Aorta (tissue), 5 donors: ENCODE measurements at regions not wholly inside any gene's neighbourhood (a gene's known extent, or its start where the extent isn't known, plus 50 kb on each side); places are given as distances from the start of the nearest gene placed in this dataset.

Experiments used
- ATAC-seq: fragments of 200-7000 bp; cut with Tn5 transposase; one replicate; pipeline ENCODE4 v1.9.1; 2022; ENCODE audit warnings: moderate library complexity; ENCODE audit not compliant: low FRiP score
- DNase-seq, 2 donors: peaks; one replicate each; pipeline ENCODE4 v3.0.0-alpha.2; 2020
- H3K27ac ChIP-seq, 2 donors: one replicate each; pipeline ENCODE4 v1.5.1; 2013; ENCODE audit warnings: low read length in 2 of 2, mild to moderate bottlenecking in 2 of 2, moderate library complexity in 2 of 2, control low read depth in 1 of 2, inconsistent platforms in 1 of 2, low read depth in 1 of 2
- H3K27me3 ChIP-seq, 2 donors: one replicate each; pipeline ENCODE4 v1.6.1; 2013; ENCODE audit warnings: control low read depth in 1 of 2, low read length in 1 of 2, mild to moderate bottlenecking in 1 of 2, moderate library complexity in 1 of 2; ENCODE audit not compliant: insufficient read depth in 2 of 2, control insufficient read depth in 1 of 2
- H3K36me3 ChIP-seq, 2 donors: one replicate each; pipeline ENCODE4 v1.6.1; 2013; ENCODE audit warnings: control low read depth in 1 of 2, low read length in 1 of 2, mild to moderate bottlenecking in 1 of 2; ENCODE audit not compliant: insufficient read depth in 2 of 2, control insufficient read depth in 1 of 2
- H3K4me1 ChIP-seq, 2 donors: one replicate each; pipeline ENCODE4 v1.6.1; 2013; ENCODE audit warnings: low read length in 2 of 2, control low read depth in 1 of 2, mild to moderate bottlenecking in 1 of 2, moderate library complexity in 1 of 2; ENCODE audit not compliant: insufficient read depth in 2 of 2, control insufficient read depth in 1 of 2
- H3K4me3 ChIP-seq, 2 donors: one replicate each; pipeline ENCODE4 v1.5.1; 2013; ENCODE audit warnings: low read length in 2 of 2, control low read depth in 1 of 2, mild to moderate bottlenecking in 1 of 2
- H3K9me3 ChIP-seq: one replicate; pipeline ENCODE4 v1.6.1; 2013; ENCODE audit warnings: mild to moderate bottlenecking, low read length; ENCODE audit not compliant: control insufficient read depth
- WGBS, 2 donors: extraction: QIAGEN DNeasy Blood & Tissue Kit; methylation state at CpG; one replicate each; pipeline ENCODE4 v1.1.7; 2013; 5-methylcytosine and 5-hydroxymethylcytosine counted together
- intact Hi-C, 2 donors: fragments of 100-400 bp; cut with DNase I; formaldehyde crosslinking; loops; one replicate each; pipeline versions ENCODE4 v1.14.2 to v1.15.0; 2022
- donor health status: healthy with polysubstance abuse.
- donor health status: Bipolar disorder and iron deficiency.
- donor health status: DM: no; HTN: no; CAD: no.
- donor health status: DM: no; HTN: no; CAD: no.
- donor health status: DM: yes; HTN: yes; CAD: no.

DNA sequence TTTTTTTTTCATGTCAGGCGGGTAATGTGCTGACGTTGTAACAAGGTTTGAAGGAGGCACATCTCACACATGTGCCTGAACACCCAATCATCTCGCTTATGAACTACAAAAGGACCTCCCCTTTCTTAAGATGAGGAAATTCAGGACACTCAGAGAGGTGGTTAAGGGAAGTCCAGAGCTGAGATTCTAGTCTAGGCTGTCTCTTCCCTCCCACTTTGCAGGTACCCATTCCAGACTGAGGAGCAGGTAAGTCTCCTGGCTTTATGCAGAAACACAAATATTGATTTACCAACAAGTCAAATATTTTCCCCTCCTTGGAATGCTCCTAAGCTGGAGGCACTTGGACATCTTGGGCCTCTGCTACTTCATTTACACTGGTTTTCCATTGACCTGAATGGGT lies 122.9 kb upstream of the CADM1 start:
- Histone ChIP-seq H3K27ac (no peak overlapping the region), H3K4me1 (peaks cover 0 to 5% of the 10 kb centered on the region in 2 donors), H3K27me3 (no peaks in the 10 kb centered on the region), H3K36me3 (no peaks in the 10 kb centered on the region), H3K9me3 (no peaks in the 10 kb centered on the region), H3K4me3 (no peak overlapping the region)
- ATAC-seq (no peak), DNase-seq (no peak)
- WGBS, 2 donors = 84 to 93% methylated on average over 3 of the region's 3 CpGs
- intact Hi-C loops = no loop called here

DNA sequence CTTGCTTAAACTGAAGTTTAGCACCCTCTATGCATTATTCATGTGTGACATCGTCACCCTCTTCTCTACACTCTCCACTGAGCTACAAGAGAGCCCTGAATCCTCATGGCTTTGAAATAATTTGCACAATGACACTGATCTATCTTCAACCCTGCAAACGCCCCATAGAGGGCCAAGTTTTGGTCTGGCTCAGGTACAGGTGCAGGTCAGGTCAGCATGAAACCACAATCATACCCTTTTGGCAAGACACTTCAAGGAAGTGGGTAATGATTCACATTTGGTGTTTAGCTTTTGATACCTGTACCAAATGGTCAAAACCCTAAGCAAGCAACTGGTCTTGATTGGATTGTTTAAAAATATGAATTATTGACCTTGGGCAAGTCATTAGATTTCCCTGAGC lies 122.2 kb upstream of the CADM1 start:
- H3K27ac ChIP-seq = no peak overlapping the region
- peaks cover 0 to 6% of the 10 kb centered on the region in 2 donors for H3K4me1 ChIP-seq
- no peak for ATAC-seq
- no peak for DNase-seq
- intact Hi-C loops = no loop called here
- no peaks in the 10 kb centered on the region for H3K27me3 ChIP-seq
- no peaks in the 10 kb centered on the region for H3K36me3 ChIP-seq
- H3K9me3 ChIP-seq = no peaks in the 10 kb centered on the region
- WGBS, 2 donors = 85 to 92% methylated on average over 2 of the region's 2 CpGs
- H3K4me3 ChIP-seq = no peak overlapping the region

GRCh38 chr11:115625502-115625901 lies 121.3 kb upstream of the CADM1 start:
- H3K4me1 ChIP-seq = peaks cover 0 to 6% of the 10 kb centered on the region in 2 donors
- intact Hi-C loops = no loop called here

GRCh38 chr11:115624065-115624464 lies 119.8 kb upstream of the CADM1 start:
- ATAC-seq (no peak), DNase-seq (no peak)
- H3K36me3 ChIP-seq = no peaks in the 10 kb centered on the region
- no peaks in the 10 kb centered on the region for H3K27me3 ChIP-seq
- 95 to 97% methylated on average over 7 of the region's 7 CpGs for WGBS, 2 donors
- H3K9me3 ChIP-seq = no peaks in the 10 kb centered on the region
- no peak overlapping the region for H3K27ac ChIP-seq
- H3K4me3 ChIP-seq = no peak overlapping the region
- intact Hi-C loops = loop anchor here in 1 of 2 donors (5.0 kb wide), 1 partner anchor 78 kb away; no protein-coding TSS in a partner anchor
- H3K4me1 ChIP-seq = peaks cover 0 to 6% of the 10 kb centered on the region in 2 donors

More at GRCh38 chr11:115625502-115625901, 121.3 kb upstream of the CADM1 start:
- H3K27me3 ChIP-seq = no peaks in the 10 kb centered on the region
- no peak for DNase-seq
- WGBS, 2 donors = 95 to 96% methylated on average over 5 of the region's 5 CpGs
- H3K36me3 ChIP-seq = no peaks in the 10 kb centered on the region
- no peak for ATAC-seq
- no peaks in the 10 kb centered on the region for H3K9me3 ChIP-seq
- no peak overlapping the region for H3K4me3 ChIP-seq
- no peak overlapping the region for H3K27ac ChIP-seq

- peak; percentile 86 to 91 for DNase-seq
- H3K4me3 ChIP-seq = no peak overlapping the region
- intact Hi-C loops = loop anchor here in 1 of 2 donors (5.0 kb wide), 1 partner anchor 79 kb away; no protein-coding TSS in a partner anchor
- H3K27ac ChIP-seq = no peak overlapping the region
- no peaks in the 10 kb centered on the region for H3K27me3 ChIP-seq
- ATAC-seq = peak; percentile 76
- WGBS, 2 donors = 17 to 18% methylated on average over 9 of the region's 9 CpGs
- H3K36me3 ChIP-seq = no peaks in the 10 kb centered on the region
- no peaks in the 10 kb centered on the region for H3K9me3 ChIP-seq
- H3K4me1 ChIP-seq = peaks cover 0 to 6% of the 10 kb centered on the region in 2 donors
These were observed 118.8 kb upstream of the CADM1 start for GRCh38 chr11:115623021-115623451.

DNA sequence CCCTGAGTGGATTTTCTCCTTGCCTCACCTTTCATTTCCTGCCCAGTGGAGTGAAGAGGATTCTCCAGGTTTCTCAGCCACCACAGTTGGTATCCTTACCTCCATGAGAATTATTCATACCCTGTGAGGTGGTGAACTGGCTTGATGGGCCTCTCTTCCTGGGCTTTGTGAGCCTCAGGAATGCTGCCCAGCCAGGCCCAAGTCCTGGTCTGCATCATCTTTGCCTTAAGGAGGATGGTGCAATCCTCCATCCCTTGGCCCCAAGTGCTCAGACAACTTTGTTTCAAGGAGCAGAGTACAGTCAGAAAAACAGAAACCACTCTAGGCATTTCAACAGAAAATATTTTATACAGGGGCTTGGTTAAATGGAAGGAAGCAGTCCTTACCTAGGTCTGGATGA lies 114.2 kb upstream of the CADM1 start:
- no peaks in the 10 kb centered on the region for H3K36me3 ChIP-seq
- H3K27ac ChIP-seq = no peak overlapping the region
- no peak for DNase-seq
- no peaks in the 10 kb centered on the region for H3K9me3 ChIP-seq
- no peak overlapping the region for H3K4me3 ChIP-seq
- ATAC-seq = no peak
- intact Hi-C loops = no loop called here
- H3K27me3 ChIP-seq = no peaks in the 10 kb centered on the region
- H3K4me1 ChIP-seq = peaks cover 0 to 6% of the 10 kb centered on the region in 2 donors

DNA sequence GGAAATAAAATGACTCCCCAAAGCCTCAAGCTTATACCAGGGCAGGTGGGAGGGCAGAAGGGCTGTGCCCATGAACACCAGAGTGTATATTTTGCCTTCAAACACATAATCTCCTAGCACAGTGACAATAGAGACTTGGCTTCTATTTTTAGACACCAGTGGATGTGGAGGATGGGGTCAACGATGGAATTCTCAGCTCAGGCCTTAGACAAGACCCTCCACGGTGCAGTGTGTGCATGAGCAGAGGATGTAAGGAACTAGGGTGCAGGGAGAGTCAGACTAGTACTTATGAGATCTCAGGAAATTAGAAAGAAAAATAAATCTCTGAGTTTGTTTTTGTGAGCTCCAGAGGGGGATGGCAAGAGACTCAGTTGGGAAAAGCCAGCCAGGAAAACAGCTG lies 113.6 kb upstream of the CADM1 start:
- no peak for DNase-seq
- Histone ChIP-seq H3K36me3 (no peaks in the 10 kb centered on the region), H3K27ac (no peak overlapping the region), H3K9me3 (no peaks in the 10 kb centered on the region), H3K4me3 (no peak overlapping the region), H3K4me1 (peaks cover 0 to 6% of the 10 kb centered on the region in 2 donors), H3K27me3 (no peaks in the 10 kb centered on the region)
- WGBS, 2 donors = 33 to 42% methylated on average over 2 of the region's 2 CpGs
- no peak for ATAC-seq
- intact Hi-C loops = no loop called here

GRCh38 chr11:115616971-115617370 lies 112.8 kb upstream of the CADM1 start:
- peak in 1 of 2 donors; percentile 50 for DNase-seq
- 19 to 32% methylated on average over 2 of the region's 2 CpGs for WGBS, 2 donors
- no peaks in the 10 kb centered on the region for H3K27me3 ChIP-seq
- H3K36me3 ChIP-seq = no peaks in the 10 kb centered on the region
- ATAC-seq = no peak
- H3K4me1 ChIP-seq = no peaks in the 10 kb centered on the region
- no peak overlapping the region for H3K4me3 ChIP-seq
- H3K27ac ChIP-seq = no peak overlapping the region
- no peaks in the 10 kb centered on the region for H3K9me3 ChIP-seq
- intact Hi-C loops = no loop called here

DNA sequence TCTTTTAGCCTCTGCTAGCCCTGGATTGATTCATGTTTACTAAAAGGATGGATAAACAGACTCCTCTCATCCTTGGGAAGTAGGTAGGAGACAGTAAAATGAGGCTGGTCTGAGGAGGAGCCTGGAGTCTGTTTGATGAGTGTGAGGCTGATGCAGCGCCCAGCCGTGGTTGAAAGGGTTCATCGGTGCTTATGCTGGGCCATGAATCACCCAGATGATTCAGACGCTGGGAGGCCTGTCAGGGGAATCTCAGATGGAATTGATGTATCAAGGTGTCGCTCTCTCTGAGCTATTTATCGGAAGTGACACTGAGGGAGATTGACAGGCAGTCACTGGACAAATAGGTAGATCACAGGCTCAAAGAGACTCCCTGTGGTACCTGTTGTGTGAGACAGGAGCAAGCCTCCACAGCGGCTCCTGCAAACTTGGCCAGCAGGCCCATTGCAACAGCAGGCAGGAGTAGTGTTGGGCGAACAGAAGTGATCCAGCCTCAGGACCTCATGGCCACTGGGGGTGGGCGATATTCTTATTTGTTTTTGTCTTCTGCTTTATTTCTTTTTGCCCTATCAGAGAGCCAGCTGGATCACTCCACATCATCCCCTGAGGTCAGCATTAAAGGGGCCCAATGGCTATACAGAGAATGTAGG lies 109.9 kb upstream of the CADM1 start:
- H3K4me3 ChIP-seq = no peak overlapping the region
- H3K36me3 ChIP-seq = no peaks in the 10 kb centered on the region
- H3K4me1 ChIP-seq = no peaks in the 10 kb centered on the region
- no peak for DNase-seq
- no peak for ATAC-seq
- H3K27me3 ChIP-seq = no peaks in the 10 kb centered on the region
- H3K27ac ChIP-seq = no peak overlapping the region
- H3K9me3 ChIP-seq = no peaks in the 10 kb centered on the region
- intact Hi-C loops = no loop called here
- WGBS, 2 donors = 91 to 93% methylated on average over 9 of the region's 9 CpGs
